ENCODE measurements at regions not wholly inside any gene's neighbourhood (a gene's known extent, or its start where the extent isn't known, plus 50 kb on each side); places are given as distances from the start of the nearest gene placed in this dataset.

GRCh38 chr18:30134020-30134419, 908.5 kb downstream of the DSC3 start:
- H3K9me3 ChIP-seq (replicated peaks), result no peaks in the 10 kb centered on the region
- no peak overlapping the region for H3K27ac ChIP-seq
- no peaks in the 10 kb centered on the region for H3K4me1 ChIP-seq (replicated peaks)
- no peaks in the 10 kb centered on the region for H3K27me3 ChIP-seq (replicated peaks)
- no peak for DNase-seq (ENCODE audit: low read depth in 1 of 2, low spot score in 2 of 2)
- H3K36me3 ChIP-seq, result no peaks in the 10 kb centered on the region
- H3K4me3 ChIP-seq, result no peak overlapping the region

GRCh38 chr18:30132959-30133358, 909.6 kb downstream of the DSC3 start:
- no peaks in the 10 kb centered on the region for H3K4me1 ChIP-seq (replicated peaks)
- no peak overlapping the region for H3K27ac ChIP-seq
- H3K27me3 ChIP-seq (replicated peaks), result no peaks in the 10 kb centered on the region
- H3K9me3 ChIP-seq (replicated peaks), result no peaks in the 10 kb centered on the region
- no peaks in the 10 kb centered on the region for H3K36me3 ChIP-seq
- no peak overlapping the region for H3K4me3 ChIP-seq
- no peak for DNase-seq (ENCODE audit: low read depth in 1 of 2, low spot score in 2 of 2)

- H3K27ac ChIP-seq, result no peak overlapping the region
- H3K4me1 ChIP-seq (replicated peaks), result no peaks in the 10 kb centered on the region
- H3K27me3 ChIP-seq (replicated peaks), result no peaks in the 10 kb centered on the region
- H3K9me3 ChIP-seq (replicated peaks), result no peaks in the 10 kb centered on the region
- H3K36me3 ChIP-seq, result no peaks in the 10 kb centered on the region
- H3K4me3 ChIP-seq, result no peak overlapping the region
- DNase-seq (ENCODE audit: low read depth in 1 of 2, low spot score in 2 of 2), result no peak
Measured at GRCh38 chr18:30121397-30121796, 921.1 kb downstream of the DSC3 start.

- Histone ChIP-seq H3K36me3 (no peaks in the 10 kb centered on the region), H3K4me3 (no peak overlapping the region), H3K27ac (no peak overlapping the region), H3K4me1 (replicated peaks) (no peaks in the 10 kb centered on the region), H3K27me3 (replicated peaks) (no peaks in the 10 kb centered on the region), H3K9me3 (replicated peaks) (no peaks in the 10 kb centered on the region)
- DNase-seq (ENCODE audit: low read depth in 1 of 2, low spot score in 2 of 2), result no peak
Measured at GRCh38 chr18:30113454-30113853, 929.1 kb downstream of the DSC3 start.

- DNase-seq (ENCODE audit: low read depth in 1 of 2, low spot score in 2 of 2), result no peak
- Histone ChIP-seq H3K9me3 (replicated peaks) (no peaks in the 10 kb centered on the region), H3K27ac (no peak overlapping the region), H3K4me1 (replicated peaks) (no peaks in the 10 kb centered on the region), H3K36me3 (no peaks in the 10 kb centered on the region), H3K4me3 (no peak overlapping the region), H3K27me3 (replicated peaks) (no peaks in the 10 kb centered on the region)
Measured at GRCh38 chr18:30106356-30106755, 936.2 kb downstream of the DSC3 start.

- Histone ChIP-seq H3K9me3 (replicated peaks) (no peaks in the 10 kb centered on the region), H3K27me3 (replicated peaks) (no peaks in the 10 kb centered on the region), H3K4me3 (no peak overlapping the region), H3K4me1 (replicated peaks) (no peaks in the 10 kb centered on the region), H3K27ac (no peak overlapping the region), H3K36me3 (no peaks in the 10 kb centered on the region)
- no peak for DNase-seq (ENCODE audit: low read depth in 1 of 2, low spot score in 2 of 2)
Measured at GRCh38 chr18:30103881-30104280, 938.7 kb downstream of the DSC3 start.

GRCh38 chr18:30096796-30097195, 945.7 kb downstream of the DSC3 start:
- no peak overlapping the region for H3K4me3 ChIP-seq
- H3K36me3 ChIP-seq, result no peaks in the 10 kb centered on the region
- H3K9me3 ChIP-seq (replicated peaks), result no peaks in the 10 kb centered on the region
- H3K27ac ChIP-seq, result no peak overlapping the region
- no peaks in the 10 kb centered on the region for H3K27me3 ChIP-seq (replicated peaks)
- no peak for DNase-seq (ENCODE audit: low read depth in 1 of 2, low spot score in 2 of 2)
- no peaks in the 10 kb centered on the region for H3K4me1 ChIP-seq (replicated peaks)

GRCh38 chr18:30094556-30094955, 948.0 kb downstream of the DSC3 start:
- no peak for DNase-seq (ENCODE audit: low read depth in 1 of 2, low spot score in 2 of 2)
- no peaks in the 10 kb centered on the region for H3K36me3 ChIP-seq
- no peaks in the 10 kb centered on the region for H3K4me1 ChIP-seq (replicated peaks)
- H3K27ac ChIP-seq, result no peak overlapping the region
- H3K9me3 ChIP-seq (replicated peaks), result no peaks in the 10 kb centered on the region
- no peaks in the 10 kb centered on the region for H3K27me3 ChIP-seq (replicated peaks)
- no peak overlapping the region for H3K4me3 ChIP-seq

GRCh38 chr18:30093376-30093775, 949.2 kb downstream of the DSC3 start:
- H3K4me1 ChIP-seq (replicated peaks), result no peaks in the 10 kb centered on the region
- no peak overlapping the region for H3K4me3 ChIP-seq
- H3K27me3 ChIP-seq (replicated peaks), result no peaks in the 10 kb centered on the region
- DNase-seq (ENCODE audit: low read depth in 1 of 2, low spot score in 2 of 2), result no peak
- H3K36me3 ChIP-seq, result no peaks in the 10 kb centered on the region
- H3K9me3 ChIP-seq (replicated peaks), result no peaks in the 10 kb centered on the region
- no peak overlapping the region for H3K27ac ChIP-seq

GRCh38 chr18:30088238-30089015, 954.1 kb downstream of the DSC3 start:
- no peaks in the 10 kb centered on the region for H3K27me3 ChIP-seq (replicated peaks)
- no peak for DNase-seq (ENCODE audit: low read depth in 1 of 2, low spot score in 2 of 2)
- no peak overlapping the region for H3K27ac ChIP-seq
- no peak overlapping the region for H3K4me3 ChIP-seq
- no peaks in the 10 kb centered on the region for H3K9me3 ChIP-seq (replicated peaks)
- H3K4me1 ChIP-seq (replicated peaks), result no peaks in the 10 kb centered on the region
- no peaks in the 10 kb centered on the region for H3K36me3 ChIP-seq

- no peak for DNase-seq (ENCODE audit: low read depth in 1 of 2, low spot score in 2 of 2)
- Histone ChIP-seq H3K27ac (no peak overlapping the region), H3K36me3 (no peaks in the 10 kb centered on the region), H3K9me3 (replicated peaks) (no peaks in the 10 kb centered on the region), H3K4me1 (replicated peaks) (no peaks in the 10 kb centered on the region), H3K4me3 (no peak overlapping the region), H3K27me3 (replicated peaks) (no peaks in the 10 kb centered on the region)
Measured at GRCh38 chr18:30086351-30086750, 956.2 kb downstream of the DSC3 start.

- Histone ChIP-seq H3K36me3 (no peaks in the 10 kb centered on the region), H3K27ac (no peak overlapping the region), H3K27me3 (replicated peaks) (no peaks in the 10 kb centered on the region), H3K4me3 (no peak overlapping the region), H3K4me1 (replicated peaks) (no peaks in the 10 kb centered on the region), H3K9me3 (replicated peaks) (no peaks in the 10 kb centered on the region)
- DNase-seq (ENCODE audit: low read depth in 1 of 2, low spot score in 2 of 2), result no peak
Measured at GRCh38 chr18:30081122-30081521, 961.4 kb downstream of the DSC3 start.

GRCh38 chr18:30072609-30073385, 969.7 kb downstream of the DSC3 start:
- Histone ChIP-seq H3K27me3 (replicated peaks) (no peaks in the 10 kb centered on the region), H3K4me3 (no peak overlapping the region), H3K27ac (no peak overlapping the region), H3K9me3 (replicated peaks) (peaks cover 9% of the 10 kb centered on the region; the same call in 1 of the 2 replicates), H3K36me3 (no peaks in the 10 kb centered on the region), H3K4me1 (replicated peaks) (no peaks in the 10 kb centered on the region)
- DNase-seq (ENCODE audit: low read depth in 1 of 2, low spot score in 2 of 2), result no peak

- no peaks in the 10 kb centered on the region for H3K4me1 ChIP-seq (replicated peaks)
- no peaks in the 10 kb centered on the region for H3K27me3 ChIP-seq (replicated peaks)
- no peak overlapping the region for H3K4me3 ChIP-seq
- H3K36me3 ChIP-seq, result no peaks in the 10 kb centered on the region
- H3K9me3 ChIP-seq (replicated peaks), result no peaks in the 10 kb centered on the region
- no peak for DNase-seq (ENCODE audit: low read depth in 1 of 2, low spot score in 2 of 2)
- H3K27ac ChIP-seq, result no peak overlapping the region
Measured at GRCh38 chr18:30066288-30066687, 976.3 kb downstream of the DSC3 start.

All from SJSA1 (cell line).